T-helper 2 cell treated with Interferon-gamma antibody and Interleukin-4, amounts not matched to agents 100 ng/mL and 5 ng/mL, for 36 hours (primary cell): ENCODE measurements at regions not wholly inside any gene's neighbourhood (a gene's known extent, or its start where the extent isn't known, plus 50 kb on each side); places are given as distances from the start of the nearest gene placed in this dataset.

Source experiments
- intact Hi-C: fragments of 100-400 bp; cut with micrococcal nuclease; formaldehyde crosslinking; loops from one replicate; pipeline ENCODE4 v1.15.1; 2023

DNA sequence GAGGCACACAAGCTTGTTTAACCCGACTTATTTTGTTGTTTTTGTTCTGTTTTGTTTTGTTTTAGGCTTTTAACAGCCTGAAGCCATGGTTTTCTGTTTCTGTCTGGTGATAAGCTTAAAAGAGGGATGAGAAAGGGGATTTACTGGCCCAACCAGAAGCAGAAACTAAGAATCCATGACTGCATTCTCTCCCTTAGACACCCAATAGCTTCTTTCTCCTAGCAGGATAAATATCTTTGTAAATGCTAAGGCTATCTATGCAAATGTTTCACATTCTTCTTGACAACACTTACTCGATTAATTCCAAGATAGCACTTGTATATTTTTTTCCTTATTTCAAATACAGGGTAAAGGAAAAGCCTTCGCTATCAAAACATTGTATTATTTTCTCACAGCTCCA is 53.7 kb upstream of the SMAD1 start:
- intact Hi-C loops = no loop called here

DNA sequence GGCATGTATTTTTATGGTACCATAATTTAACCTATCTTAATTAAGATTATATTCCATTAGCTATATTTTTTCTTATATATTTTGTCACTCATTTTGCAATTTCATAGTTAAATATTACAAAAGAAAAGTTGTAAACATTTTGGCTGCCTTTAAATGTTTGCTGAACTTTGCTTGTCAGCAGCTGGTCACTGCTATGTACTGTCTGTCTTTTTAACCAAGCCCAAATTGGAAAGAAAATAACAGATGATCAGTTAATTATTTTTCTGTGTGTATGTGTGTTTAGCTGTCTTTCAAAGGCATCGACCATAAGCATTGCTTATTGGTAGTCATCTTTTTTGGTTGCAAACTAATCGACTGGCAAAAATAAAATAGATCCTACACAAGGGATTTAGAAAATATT is 54.4 kb upstream of the SMAD1 start:
- intact Hi-C loops = no loop called here

DNA sequence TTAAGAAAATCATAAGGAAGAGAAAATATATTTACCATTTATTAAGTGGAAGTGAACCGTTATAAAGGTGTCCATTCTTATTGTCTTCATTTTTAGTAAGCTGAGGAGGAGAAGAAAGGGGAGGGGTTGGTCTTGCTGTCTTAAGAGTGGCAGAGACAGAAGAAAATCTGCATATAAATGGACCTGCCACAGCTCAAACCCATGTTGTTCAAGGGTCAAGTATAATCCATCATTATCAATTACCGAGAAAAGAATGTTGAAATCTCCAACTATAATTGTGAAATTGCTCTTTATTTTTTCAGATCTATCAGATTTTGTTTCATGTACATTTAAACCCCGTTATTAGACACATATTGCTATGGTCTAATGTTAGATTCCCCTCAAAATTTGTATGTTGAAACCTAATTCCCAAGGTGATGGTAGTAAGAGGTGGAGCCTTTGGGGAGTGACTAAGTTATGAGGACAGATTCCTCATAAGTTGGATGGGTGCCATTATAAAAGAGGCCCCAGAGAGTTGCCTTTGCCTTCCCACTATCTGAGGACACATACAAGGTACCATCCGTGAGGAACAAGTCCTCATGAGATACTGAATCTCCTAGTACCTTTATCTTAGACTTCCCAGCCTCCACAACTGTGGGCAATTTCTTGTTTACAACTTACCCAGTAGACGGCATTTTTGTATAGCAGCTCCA is 58.5 kb upstream of the SMAD1 start:
- intact Hi-C loops = no loop called here

DNA sequence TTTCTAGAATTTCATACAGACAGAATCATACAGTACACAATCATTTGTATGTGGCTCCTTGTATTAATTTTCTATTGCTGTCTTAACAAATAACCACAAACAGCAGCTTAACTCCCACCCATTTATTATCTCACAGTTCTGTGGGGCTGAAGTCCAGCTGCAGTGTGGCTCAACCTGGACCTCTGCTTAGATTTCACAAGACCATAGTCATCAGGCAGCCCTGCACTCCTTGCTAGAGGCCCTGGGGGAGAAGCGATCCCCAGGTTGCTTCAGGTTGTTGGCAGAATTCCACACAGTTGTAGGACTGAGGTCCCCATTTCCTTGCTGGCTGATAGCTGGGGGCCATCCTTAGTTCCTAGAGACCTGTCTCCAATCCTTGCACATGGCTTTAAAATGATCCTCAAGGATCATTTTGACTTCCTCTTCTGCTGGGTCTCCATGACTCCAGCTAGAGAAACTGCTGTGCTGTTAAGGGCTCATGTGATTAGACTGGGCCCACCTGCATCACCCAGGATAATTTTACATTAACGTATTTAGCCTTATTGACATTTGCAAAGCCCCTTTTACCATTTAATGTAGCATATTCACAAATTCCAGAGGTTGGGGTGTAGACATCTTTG is 60.9 kb upstream of the SMAD1 start:
- intact Hi-C loops = no loop called here

DNA sequence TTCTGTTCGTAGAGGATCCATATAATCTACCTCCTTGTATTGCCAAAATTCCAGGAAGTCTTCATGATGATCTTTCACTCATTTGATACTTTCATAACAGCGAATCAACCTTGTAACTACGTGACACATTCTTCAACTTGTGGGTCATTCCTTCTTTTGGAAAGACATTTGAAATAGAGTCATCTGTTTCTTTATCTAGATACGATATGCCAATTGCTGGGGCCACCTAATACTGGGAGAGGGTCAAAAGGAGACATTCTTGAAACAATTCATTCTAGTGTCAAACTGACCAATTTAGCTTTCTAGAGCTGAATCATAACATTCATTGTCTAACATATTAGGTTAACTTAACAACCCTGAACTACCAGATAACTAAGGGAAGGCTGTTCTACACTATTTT is 62.9 kb upstream of the SMAD1 start:
- intact Hi-C loops = no loop called here

DNA sequence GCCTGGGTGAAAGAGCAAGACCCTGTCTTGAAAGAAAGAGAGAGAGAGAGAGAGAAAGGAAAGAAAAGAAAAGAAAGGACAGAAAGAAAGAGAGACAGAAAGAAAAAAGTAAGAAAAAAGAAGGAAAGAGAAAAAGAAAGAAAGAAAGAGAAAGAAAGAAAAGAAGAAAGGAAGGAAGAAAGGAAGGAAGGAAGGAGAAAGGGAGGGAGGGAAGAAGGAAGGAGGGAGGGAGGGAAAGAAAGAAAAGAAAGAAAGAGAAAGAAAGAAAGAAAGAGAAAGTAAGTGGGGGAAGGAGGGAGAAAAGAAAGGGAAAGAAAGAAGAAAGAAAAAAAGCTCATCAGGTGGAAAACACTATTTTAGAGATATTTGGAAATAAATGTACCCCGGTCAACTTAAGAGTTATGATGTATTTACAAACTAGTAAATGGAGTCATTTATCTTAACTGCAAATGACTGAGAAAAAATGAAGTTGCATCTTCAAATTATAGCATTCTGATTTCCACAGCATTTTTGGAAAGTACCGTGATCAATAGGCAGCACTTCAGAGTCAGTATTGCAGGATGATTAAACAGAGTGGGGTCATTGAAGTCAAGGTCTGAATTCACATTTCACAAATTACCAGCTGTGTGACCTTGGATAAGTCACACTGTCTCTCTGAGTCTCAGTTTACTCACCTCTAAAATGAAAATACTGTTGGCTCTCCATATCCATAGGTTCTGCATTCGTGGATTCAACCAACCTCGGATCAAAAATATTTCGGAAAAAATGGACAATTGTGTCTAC is 64.1 kb upstream of the SMAD1 start:
- intact Hi-C loops = no loop called here

DNA sequence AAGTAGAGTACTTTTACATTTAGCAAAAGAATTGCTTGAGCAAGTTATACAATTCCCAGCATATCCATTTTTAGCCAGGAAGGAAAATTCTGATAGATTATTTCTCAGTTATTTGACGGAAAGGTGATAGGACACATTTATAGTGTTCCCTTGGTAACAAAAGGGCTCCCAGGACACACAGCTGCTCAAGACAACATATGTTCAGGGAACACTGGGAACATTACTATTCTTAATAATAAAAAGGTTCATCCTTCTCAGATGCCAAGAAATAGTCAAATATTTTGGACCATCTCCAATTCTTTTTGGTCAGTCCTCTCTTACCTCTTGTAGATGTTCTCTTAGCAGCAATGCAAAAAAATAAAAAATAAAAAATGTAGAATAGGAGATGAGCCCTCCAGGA is 66.8 kb upstream of the SMAD1 start:
- intact Hi-C loops = no loop called here

DNA sequence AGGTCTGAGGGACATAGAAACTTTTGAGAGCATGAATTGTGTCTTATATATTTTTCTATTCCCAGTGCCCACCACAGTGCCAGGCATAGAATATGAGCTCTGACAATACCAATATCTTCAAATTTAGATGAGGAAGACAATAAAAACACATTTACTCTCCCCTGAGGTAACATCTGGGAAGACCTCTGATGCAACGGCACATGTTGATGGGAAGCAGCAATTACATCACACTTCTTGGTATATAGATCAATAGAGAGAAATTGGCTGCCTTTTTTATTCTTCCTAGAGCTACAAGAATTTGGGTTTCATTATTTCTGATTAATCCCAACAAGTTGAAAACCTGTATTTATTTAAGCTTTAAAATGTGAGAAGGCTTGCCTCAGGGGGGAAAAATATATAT is 67.4 kb upstream of the SMAD1 start:
- intact Hi-C loops = no loop called here

DNA sequence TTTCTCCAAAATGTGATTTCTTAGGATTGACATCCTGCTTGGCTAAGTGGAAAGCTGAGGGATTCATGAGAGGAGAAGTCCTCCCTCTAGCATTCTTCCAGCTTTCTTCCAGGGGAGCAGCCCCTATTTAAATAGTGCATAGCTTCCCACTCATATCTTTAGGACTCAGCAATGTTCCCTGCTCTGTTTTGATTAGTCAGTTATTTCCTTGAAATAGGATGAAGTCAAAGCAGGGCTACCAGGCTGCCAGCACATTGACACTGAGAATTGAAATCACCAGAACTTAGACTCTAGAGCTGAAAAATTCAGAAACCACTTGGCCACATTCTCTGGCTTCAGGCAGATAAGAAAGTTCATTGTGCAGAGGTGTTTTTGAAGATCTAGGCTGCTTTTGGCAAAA is 74.7 kb upstream of the SMAD1 start:
- intact Hi-C loops = no loop called here

DNA sequence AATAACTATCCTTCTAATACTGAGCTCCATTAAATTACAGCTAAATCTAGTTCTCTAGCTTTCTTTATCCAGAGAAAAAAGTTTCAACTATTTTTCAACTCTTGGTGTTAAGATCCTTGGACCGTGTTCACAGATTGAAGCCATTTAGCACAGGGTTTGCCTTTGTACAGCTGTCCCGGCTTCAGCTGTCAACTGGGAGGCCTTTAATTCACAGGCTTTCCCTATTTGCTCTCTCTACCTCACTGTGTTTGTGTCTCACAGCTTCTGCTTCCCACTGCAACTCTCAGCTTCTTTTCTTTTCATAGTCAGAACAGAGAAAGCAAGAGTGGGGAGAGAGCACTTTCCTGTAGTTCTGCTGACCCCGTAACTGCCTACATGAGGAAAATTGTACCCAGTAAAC is 76.9 kb upstream of the SMAD1 start:
- intact Hi-C loops = no loop called here

DNA sequence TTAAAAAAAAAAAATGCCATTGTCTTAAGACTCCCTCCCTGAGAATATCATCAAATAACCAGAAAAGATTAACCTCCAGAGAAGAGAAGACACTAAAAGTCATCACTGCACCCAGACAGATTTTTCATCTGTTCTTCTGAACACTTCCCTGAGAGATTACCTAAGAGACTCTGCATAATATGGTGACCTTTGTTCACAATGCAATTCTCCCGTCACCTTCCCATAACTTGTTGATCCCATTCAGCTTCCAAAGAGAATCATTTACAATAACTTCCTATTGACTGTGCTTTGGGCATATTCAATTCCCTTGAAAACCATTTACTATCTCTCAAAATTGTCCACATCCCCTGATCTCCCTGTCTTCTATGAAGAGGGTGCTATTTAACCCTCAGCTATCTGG is 85.1 kb upstream of the SMAD1 start:
- intact Hi-C loops = no loop called here

DNA sequence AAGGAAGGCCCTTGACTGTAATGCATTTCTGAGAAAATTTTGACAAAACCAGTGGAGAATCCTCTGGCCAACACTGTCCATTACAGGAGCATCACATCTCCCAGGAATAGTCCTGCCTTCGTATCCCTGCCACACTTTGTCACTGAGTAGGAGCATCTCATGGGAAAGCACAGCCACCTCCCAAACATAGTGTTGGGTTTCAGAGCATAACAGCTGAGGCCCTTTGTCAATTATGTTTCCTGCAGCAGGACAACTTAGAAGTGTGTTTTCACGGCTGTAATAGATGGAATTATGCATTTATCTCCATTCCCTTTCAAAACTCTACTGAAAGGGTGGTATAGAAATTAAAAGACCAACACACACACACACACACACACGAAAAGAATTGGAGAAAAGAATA is 91.1 kb upstream of the SMAD1 start:
- intact Hi-C loops = no loop called here

DNA sequence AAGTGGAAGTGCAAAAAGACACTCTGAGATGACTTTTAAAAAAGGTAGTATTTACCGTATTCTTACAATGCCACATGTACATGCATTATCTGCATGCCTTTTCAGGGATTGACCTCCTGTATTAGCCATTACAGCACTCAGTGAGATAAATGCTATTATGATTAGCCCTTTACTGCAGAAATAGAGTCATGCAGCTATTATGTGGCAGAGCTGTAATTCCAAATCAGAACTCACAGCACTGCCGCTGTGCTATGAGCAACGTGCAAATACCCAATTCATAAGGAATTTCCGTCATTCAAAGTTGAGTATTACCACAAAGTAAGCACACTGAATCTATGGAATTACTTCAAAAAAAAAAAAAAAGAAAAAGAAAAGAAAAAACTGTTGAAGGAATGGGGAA is 92.1 kb upstream of the SMAD1 start:
- intact Hi-C loops = no loop called here

DNA sequence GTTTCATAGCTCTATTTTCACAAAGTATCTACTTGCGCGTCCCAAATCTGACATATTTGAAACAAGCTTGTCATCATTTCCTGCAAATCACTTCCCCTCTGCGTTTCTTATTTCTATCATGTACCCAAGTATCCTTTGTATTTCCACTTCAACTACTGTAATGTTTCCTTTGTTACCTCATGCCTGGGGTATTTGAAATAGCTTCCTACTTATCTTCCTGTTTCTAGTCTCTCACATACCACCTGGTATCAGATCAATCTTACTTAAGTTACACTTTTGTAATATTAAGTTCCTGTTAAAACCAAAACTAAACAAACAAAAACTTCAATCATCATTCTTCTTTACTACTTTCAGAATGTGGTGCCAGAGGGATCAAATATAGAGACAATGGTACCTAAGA is 93.6 kb upstream of the SMAD1 start:
- intact Hi-C loops = no loop called here

DNA sequence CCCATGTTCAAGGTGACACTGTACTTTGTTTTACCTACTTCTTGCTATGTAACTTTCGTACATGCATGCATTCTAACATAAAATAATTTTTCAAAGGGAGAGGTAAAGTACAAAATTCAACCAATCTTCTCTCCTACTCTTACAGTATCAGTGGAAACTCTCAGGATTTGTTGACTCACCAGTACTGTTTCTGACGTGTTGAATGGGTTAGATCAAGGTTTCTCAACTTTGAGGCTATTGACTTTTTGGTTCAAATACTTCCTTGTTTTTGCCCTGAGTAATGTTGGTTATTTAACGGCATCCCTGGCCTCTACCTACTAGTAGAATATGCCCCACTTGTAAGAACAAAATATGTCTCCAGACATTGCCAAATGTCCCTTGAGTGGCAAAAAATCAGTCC is 94.6 kb upstream of the SMAD1 start:
- intact Hi-C loops = no loop called here

DNA sequence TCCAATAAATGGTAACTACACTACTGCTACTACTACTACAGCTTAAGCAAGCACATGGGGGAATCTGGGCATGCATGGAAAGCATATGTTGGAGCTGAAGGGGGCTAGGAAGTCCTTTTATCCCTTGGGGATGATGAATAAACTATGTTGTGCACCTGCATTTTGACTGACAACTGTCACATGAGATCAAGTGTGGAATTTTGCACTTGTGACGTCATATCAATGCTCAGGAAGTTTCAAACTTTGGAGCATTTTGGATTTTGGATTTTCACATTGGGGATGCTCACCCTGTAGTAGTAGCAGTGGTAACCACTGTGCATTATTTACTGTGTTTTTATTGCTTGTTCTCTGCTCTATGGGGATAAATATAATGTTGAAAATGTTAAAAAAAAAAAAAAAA is 100.5 kb upstream of the SMAD1 start:
- intact Hi-C loops = no loop called here

DNA sequence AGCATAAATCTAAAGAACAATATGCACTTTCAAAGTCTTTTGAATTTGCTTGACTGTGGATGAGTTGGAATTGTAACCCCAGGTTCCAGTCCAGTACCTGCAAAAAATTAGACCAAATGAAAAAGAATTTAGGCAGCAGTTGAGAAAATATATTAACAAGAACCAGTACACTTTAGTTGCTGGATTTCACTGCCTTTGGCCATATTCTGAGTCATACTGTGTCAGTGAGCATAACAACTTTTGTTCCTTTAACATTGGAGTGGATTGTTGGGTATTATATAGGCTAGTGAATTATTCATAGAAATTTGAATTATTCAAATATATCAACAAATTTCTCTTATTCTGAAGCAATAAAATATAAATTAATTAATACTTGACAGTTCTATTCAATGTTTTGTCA is 101.5 kb upstream of the SMAD1 start:
- intact Hi-C loops = no loop called here

DNA sequence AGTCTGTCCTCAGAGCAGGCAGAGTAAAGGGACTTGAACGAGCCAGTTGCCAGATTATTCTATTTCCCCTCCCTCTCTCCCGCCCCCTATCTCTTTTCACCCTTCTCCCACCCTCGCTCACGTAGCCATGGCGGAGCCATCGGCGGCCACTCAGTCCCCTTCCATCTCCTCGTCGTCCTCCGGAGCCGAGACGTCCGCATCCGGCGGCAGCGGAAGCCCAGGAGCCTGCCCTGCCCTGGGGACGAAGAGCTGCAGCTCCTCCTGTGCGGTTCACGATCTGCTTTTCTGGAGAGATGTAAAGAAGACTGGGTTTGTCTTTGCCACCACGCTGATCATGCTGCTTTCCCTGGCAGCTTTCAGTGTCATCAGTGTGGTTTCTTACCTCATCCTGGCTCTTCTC is 106.2 kb upstream of the SMAD1 start:
- intact Hi-C loops = no loop called here

DNA sequence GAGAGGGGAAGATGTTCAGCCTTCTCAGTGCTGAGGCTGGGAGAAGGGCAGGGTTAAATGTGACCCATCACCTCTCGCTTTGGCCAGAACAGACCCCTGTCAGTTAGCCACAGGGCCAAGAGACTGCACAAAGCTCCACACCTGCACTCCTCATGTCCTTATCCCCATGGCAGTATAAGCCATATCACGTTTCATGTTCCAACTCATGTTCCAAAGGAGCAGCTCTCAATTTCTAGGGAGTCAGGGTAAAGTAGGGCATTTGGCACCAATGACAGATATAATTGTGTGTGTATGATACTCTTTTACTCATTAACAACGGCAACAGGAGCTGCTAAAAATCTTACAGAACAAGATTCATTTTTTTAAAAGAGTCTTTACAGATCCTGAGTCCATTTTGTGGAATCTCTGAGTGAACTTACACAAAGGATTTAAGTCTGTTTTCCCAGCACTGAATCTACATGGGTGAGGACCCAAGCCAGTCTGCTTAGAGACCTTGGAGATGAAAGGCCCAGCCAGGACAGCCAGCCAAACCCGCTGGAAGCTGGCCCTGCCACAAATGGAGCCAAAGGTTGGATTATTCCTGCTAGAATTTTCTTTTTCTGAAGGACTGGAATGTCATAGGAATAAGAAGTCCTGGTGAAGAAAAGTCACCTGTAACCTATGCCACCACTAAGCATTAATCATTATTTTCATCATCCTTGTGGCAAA is 129.1 kb upstream of the SMAD1 start:
- intact Hi-C loops = no loop called here

DNA sequence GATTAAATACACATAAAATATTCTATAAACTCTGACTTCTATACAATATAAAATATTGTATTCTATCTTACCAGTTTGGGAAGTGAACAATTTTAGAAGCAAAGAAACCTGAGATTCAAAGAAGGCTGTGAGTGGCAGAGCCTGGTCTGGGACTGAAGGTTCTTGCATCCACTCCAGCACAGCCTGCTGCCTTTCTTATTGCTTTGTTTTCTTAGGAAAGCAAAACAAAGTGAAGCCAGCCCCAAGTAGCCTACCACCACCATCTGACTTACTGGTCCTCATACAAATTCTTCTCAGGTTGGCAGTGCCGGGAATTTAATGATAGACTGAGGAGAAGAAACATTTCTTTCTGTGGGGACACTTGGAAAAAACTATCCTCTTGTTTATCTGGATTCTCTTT is 129.7 kb upstream of the SMAD1 start:
- intact Hi-C loops = no loop called here

DNA sequence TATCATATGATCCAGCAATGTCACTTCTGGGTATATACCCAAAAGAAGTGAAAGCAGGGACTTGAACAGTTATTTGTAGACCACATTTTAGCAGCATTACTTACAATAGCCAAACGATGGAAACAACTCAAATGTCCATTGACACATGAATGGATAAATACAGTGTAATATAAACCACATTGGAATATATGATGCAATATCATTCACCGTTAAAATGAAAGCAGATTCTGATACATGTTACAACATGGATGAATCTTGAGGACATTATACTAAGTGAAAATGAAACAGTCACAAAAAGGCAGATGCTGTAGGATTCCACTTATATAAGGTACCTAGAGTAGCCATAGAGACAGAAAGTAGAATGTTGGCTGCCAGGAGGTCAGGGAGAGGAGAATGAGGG is 130.5 kb upstream of the SMAD1 start:
- intact Hi-C loops = no loop called here

DNA sequence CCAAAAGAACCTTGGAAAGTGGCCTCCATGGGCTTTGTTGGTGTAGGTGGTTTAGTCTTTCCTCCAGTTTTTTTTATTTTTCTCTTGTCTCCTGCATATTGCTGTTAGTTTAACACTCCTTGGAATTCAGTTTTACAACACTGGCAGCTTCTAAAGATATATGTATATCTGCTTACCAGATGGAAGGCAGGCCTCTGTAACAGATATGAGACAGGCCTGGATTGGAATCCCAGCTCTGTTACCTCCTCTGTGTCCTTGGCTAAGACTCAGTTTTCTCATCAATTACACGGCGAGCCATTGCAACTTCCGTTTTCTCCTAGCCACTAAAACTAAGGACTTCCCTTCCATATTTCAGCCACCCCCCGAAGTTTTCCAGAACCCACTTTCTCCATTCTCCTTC is 133.4 kb upstream of the SMAD1 start:
- intact Hi-C loops = no loop called here
